ENCODE measurements at regions not wholly inside any gene's neighbourhood (a gene's known extent, or its start where the extent isn't known, plus 50 kb on each side); places are given as distances from the start of the nearest gene placed in this dataset.

DNA sequence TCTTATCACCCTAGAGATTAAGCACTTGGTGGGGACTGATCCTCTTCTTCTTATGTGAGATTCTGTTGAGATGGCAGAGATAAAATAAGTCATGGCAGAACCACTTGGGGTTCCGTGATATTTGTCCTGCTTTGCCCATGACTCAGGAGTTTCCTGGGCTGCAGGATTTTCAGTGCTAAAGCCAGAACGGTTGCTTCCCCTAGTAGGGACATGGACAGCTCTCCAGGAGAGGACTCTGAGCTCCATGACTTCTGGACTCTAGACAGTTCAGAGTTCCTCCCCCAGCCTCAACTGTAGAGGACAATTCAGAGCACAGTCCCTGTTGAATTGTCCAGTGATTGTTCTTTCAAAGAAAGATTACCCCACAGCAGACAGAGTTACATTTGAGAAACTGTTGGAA is 98.8 kb downstream of the OLFM4 start:
- TF ChIP-seq, protein P1, sequence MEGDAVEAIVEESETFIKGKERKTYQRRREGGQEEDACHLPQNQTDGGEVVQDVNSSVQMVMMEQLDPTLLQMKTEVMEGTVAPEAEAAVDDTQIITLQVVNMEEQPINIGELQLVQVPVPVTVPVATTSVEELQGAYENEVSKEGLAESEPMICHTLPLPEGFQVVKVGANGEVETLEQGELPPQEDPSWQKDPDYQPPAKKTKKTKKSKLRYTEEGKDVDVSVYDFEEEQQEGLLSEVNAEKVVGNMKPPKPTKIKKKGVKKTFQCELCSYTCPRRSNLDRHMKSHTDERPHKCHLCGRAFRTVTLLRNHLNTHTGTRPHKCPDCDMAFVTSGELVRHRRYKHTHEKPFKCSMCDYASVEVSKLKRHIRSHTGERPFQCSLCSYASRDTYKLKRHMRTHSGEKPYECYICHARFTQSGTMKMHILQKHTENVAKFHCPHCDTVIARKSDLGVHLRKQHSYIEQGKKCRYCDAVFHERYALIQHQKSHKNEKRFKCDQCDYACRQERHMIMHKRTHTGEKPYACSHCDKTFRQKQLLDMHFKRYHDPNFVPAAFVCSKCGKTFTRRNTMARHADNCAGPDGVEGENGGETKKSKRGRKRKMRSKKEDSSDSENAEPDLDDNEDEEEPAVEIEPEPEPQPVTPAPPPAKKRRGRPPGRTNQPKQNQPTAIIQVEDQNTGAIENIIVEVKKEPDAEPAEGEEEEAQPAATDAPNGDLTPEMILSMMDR (optimal IDR thresholded peaks at IDR 0.05 in 1 of 3, IDR thresholded peaks at IDR 0.05 in 1 of 3, conservative IDR thresholded peaks at IDR 0.05 in 1 of 3; ENCODE audit: extremely low read depth in 1 of 3, insufficient read depth in 2 of 3, low read length in 3 of 3) = no peak
- no peak for TF ChIP-seq EZH2 (IDR thresholded peaks at IDR 0.05; ENCODE audit: low read length)
